A549 (cell line): ENCODE measurements at regions not wholly inside any gene's neighbourhood (a gene's known extent, or its start where the extent isn't known, plus 50 kb on each side); places are given as distances from the start of the nearest gene placed in this dataset.

Source experiments
- POLR2A ChIP-seq: IDR thresholded peaks from 2 replicates; pipeline ENCODE4 v1.6.1; 2012; ENCODE audit warnings: mild to moderate bottlenecking, low read length
- TF ChIP-seq, protein P1 (sequence below): fragments of 200-600 bp; sonication (generic); IDR thresholded peaks from 2 replicates; pipeline ENCODE4 v1.6.1; 2016; ENCODE audit warnings: antibody characterized with exemption, mild to moderate bottlenecking, moderate library complexity

DNA sequence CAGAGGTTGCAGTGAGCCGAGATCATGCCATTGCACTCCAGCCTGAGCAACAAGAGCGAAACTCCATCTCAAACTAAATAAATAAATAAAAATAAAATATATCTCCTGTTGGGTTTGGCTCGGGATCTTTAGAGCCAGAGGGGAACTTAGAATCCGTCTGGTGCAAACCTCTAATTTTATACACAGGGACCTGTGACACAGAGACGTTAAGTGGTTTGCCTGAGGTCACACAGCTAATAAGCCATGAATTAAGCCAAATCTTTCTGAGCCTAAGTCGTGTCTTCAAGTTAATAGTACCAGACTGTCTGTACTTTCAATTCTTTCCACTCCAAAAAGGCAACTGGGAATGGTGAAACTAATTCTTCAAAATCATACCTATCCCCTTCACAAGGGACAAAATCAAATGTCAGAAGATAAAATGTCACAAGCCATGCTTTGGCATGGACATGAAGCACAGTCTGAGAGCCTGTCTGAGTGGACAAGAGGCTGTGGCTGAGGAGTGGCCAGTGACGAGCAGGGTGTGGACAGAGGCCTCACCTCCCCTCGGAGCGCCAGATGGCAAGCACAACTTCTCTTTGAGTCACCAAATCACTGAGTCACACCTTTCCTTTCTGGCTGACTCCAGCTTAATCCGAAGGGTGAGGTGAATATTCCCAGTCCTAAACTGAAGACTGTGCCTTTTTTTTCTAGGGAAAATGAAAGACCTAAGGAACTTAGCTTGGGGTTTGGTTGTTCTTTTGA is 177.4 kb downstream of the TFAP2A start:
- no peak for TF ChIP-seq POLR2A
- TF ChIP-seq, protein P1, sequence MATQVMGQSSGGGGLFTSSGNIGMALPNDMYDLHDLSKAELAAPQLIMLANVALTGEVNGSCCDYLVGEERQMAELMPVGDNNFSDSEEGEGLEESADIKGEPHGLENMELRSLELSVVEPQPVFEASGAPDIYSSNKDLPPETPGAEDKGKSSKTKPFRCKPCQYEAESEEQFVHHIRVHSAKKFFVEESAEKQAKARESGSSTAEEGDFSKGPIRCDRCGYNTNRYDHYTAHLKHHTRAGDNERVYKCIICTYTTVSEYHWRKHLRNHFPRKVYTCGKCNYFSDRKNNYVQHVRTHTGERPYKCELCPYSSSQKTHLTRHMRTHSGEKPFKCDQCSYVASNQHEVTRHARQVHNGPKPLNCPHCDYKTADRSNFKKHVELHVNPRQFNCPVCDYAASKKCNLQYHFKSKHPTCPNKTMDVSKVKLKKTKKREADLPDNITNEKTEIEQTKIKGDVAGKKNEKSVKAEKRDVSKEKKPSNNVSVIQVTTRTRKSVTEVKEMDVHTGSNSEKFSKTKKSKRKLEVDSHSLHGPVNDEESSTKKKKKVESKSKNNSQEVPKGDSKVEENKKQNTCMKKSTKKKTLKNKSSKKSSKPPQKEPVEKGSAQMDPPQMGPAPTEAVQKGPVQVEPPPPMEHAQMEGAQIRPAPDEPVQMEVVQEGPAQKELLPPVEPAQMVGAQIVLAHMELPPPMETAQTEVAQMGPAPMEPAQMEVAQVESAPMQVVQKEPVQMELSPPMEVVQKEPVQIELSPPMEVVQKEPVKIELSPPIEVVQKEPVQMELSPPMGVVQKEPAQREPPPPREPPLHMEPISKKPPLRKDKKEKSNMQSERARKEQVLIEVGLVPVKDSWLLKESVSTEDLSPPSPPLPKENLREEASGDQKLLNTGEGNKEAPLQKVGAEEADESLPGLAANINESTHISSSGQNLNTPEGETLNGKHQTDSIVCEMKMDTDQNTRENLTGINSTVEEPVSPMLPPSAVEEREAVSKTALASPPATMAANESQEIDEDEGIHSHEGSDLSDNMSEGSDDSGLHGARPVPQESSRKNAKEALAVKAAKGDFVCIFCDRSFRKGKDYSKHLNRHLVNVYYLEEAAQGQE: no peak
